ENCODE measurements at regions not wholly inside any gene's neighbourhood (a gene's known extent, or its start where the extent isn't known, plus 50 kb on each side); places are given as distances from the start of the nearest gene placed in this dataset.

DNA sequence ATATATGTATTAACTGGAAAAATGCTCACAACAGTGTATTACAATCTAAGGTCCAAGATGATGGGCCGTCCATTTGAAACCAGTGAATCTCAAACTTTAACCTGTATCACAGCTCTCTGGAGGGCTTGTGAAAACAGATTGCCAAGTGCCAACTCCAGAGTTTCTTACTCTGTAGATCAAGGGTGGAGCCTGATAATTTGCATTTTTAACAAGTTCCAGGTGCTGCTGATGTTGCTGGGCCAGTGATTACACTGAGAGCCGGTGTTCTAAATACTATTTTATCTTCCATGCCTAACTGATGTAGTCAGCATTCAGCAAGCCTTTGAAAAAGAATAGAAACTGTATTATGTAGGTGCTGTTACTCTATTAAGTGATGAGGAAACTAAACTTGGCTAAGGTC lies 269.9 kb upstream of the FERD3L start:
- intact Hi-C loops (cut with micrococcal nuclease; ENCODE audit: unreplicated experiment), result no loop called here
- no peak overlapping the region for H3K27ac Mint-ChIP-seq (ENCODE audit: unreplicated experiment)
- BruUV-seq (replicated peaks), result no TSS peak

DNA sequence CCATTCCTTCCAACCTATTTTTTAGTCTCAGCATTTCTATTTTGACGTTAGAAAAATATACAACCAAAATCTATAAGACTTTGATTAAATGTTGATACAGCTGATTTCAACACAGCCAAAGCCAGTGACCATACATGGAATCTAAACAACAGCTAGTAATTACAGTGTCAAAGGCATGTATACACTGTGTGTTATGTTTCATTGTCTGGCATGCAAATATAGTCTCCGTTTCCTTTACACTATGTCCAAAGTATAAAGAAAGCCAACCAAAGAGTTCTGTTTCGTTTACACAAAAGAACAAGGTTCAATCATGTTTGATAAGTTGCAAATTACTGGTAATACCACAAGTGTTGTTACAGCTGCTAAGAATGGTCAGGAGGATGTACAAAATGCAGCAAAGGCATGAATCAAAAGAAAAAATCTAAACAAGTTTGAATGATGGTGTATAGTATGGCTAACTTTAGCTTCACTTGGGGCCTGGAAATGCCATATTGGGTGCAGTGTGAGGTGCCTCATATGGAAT lies 268.3 kb upstream of the FERD3L start:
- CTCF ChIA-PET, result interaction anchor here (1.0 kb wide), 1 partner anchor 167 kb away, joined by 3 read pairs; no protein-coding TSS in a partner anchor
- H3K36me3 Mint-ChIP-seq (ENCODE audit: insufficient read depth, unreplicated experiment), result no peaks in the 10 kb centered on the region
- TF ChIP-seq, protein P1, sequence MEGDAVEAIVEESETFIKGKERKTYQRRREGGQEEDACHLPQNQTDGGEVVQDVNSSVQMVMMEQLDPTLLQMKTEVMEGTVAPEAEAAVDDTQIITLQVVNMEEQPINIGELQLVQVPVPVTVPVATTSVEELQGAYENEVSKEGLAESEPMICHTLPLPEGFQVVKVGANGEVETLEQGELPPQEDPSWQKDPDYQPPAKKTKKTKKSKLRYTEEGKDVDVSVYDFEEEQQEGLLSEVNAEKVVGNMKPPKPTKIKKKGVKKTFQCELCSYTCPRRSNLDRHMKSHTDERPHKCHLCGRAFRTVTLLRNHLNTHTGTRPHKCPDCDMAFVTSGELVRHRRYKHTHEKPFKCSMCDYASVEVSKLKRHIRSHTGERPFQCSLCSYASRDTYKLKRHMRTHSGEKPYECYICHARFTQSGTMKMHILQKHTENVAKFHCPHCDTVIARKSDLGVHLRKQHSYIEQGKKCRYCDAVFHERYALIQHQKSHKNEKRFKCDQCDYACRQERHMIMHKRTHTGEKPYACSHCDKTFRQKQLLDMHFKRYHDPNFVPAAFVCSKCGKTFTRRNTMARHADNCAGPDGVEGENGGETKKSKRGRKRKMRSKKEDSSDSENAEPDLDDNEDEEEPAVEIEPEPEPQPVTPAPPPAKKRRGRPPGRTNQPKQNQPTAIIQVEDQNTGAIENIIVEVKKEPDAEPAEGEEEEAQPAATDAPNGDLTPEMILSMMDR (IDR thresholded peaks at IDR 0.05; ENCODE audit: unreplicated experiment), result no peak
- intact Hi-C loops (cut with micrococcal nuclease; ENCODE audit: unreplicated experiment), result no loop called here
- no peak overlapping the region for H3K4me3 Mint-ChIP-seq (ENCODE audit: low read depth, unreplicated experiment)
- no peak for DNase-seq
- no peaks in the 10 kb centered on the region for H3K27me3 Mint-ChIP-seq (ENCODE audit: unreplicated experiment)
- no peaks in the 10 kb centered on the region for H3K4me1 Mint-ChIP-seq (ENCODE audit: low read depth, unreplicated experiment)
- H3K27ac Mint-ChIP-seq (ENCODE audit: unreplicated experiment), result no peak overlapping the region
- no TSS peak for BruUV-seq (replicated peaks)
- H3K9me3 Mint-ChIP-seq (ENCODE audit: low read depth, unreplicated experiment), result no peaks in the 10 kb centered on the region

More for the DNA sequence above, 269.9 kb upstream of the FERD3L start:
- DNase-seq, result no peak
- TF ChIP-seq, protein P1 (IDR thresholded peaks at IDR 0.05; ENCODE audit: unreplicated experiment), result no peak
- H3K9me3 Mint-ChIP-seq (ENCODE audit: low read depth, unreplicated experiment), result no peaks in the 10 kb centered on the region
- H3K27me3 Mint-ChIP-seq (ENCODE audit: unreplicated experiment), result peaks cover 15% of the 10 kb centered on the region
- H3K4me1 Mint-ChIP-seq (ENCODE audit: low read depth, unreplicated experiment), result no peaks in the 10 kb centered on the region
- no peaks in the 10 kb centered on the region for H3K36me3 Mint-ChIP-seq (ENCODE audit: insufficient read depth, unreplicated experiment)
- no peak overlapping the region for H3K4me3 Mint-ChIP-seq (ENCODE audit: low read depth, unreplicated experiment)
- CTCF ChIA-PET, result no interaction called here

DNA sequence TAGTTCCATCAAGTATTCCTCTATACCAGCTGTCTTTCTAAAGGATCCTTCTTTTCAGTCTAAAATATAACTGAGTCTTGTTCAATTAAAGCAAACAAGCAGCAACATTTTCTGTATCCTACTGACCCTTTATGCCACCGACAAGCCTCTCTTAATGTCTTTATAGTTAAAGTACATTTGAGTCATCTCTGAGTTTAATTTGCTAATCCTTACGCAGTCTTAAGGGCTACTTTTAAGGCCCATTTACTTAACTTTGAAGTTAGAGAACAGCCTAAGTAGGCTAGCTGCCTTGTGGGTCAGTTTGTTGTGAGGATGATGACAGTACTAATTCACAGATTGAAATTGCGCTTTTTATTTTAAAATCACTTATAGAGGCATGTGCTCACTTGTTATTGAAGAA lies 265.5 kb upstream of the FERD3L start:
- intact Hi-C loops (cut with micrococcal nuclease; ENCODE audit: unreplicated experiment), result no loop called here
- H3K9me3 Mint-ChIP-seq (ENCODE audit: low read depth, unreplicated experiment), result no peaks in the 10 kb centered on the region
- H3K36me3 Mint-ChIP-seq (ENCODE audit: insufficient read depth, unreplicated experiment), result no peaks in the 10 kb centered on the region
- no peak for DNase-seq
- no peak overlapping the region for H3K27ac Mint-ChIP-seq (ENCODE audit: unreplicated experiment)
- CTCF ChIA-PET, result no interaction called here
- peaks cover 6% of the 10 kb centered on the region for H3K4me1 Mint-ChIP-seq (ENCODE audit: low read depth, unreplicated experiment)
- BruUV-seq (replicated peaks), result no TSS peak
- TF ChIP-seq, protein P1 (IDR thresholded peaks at IDR 0.05; ENCODE audit: unreplicated experiment), result no peak
- no peak overlapping the region for H3K4me3 Mint-ChIP-seq (ENCODE audit: low read depth, unreplicated experiment)
- no peaks in the 10 kb centered on the region for H3K27me3 Mint-ChIP-seq (ENCODE audit: unreplicated experiment)

DNA sequence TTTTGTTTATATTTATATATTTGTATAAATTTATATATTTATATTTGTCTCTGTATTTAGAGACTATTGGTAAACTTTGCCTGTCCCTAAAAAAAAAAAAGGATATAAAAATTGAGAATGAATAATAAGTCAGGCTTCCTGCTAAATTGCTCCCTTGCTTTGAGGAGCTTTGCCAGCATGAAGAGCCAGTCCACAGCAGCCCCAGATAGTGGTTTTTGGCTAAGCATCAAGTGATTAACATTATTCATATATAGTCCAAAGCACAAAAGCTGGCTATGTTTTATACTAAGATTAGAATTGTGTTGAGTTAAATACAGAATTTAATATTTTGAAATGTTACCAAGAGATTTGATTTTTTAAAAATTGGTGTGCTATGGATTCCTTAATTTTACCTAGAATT lies 264.9 kb upstream of the FERD3L start:
- no peaks in the 10 kb centered on the region for H3K27me3 Mint-ChIP-seq (ENCODE audit: unreplicated experiment)
- intact Hi-C loops (cut with micrococcal nuclease; ENCODE audit: unreplicated experiment), result no loop called here
- no TSS peak for BruUV-seq (replicated peaks)
- H3K27ac Mint-ChIP-seq (ENCODE audit: unreplicated experiment), result no peak overlapping the region
- H3K36me3 Mint-ChIP-seq (ENCODE audit: insufficient read depth, unreplicated experiment), result no peaks in the 10 kb centered on the region
- CTCF ChIA-PET, result no interaction called here
- H3K4me3 Mint-ChIP-seq (ENCODE audit: low read depth, unreplicated experiment), result no peak overlapping the region
- TF ChIP-seq, protein P1 (IDR thresholded peaks at IDR 0.05; ENCODE audit: unreplicated experiment), result no peak
- H3K4me1 Mint-ChIP-seq (ENCODE audit: low read depth, unreplicated experiment), result peaks cover 12% of the 10 kb centered on the region
- H3K9me3 Mint-ChIP-seq (ENCODE audit: low read depth, unreplicated experiment), result no peaks in the 10 kb centered on the region
- DNase-seq, result no peak
